ENCODE measurements at regions not wholly inside any gene's neighbourhood (a gene's known extent, or its start where the extent isn't known, plus 50 kb on each side); places are given as distances from the start of the nearest gene placed in this dataset.
A peak's percentile ranks its signal among the peaks of the same experiment; 100 is the strongest.

DNA sequence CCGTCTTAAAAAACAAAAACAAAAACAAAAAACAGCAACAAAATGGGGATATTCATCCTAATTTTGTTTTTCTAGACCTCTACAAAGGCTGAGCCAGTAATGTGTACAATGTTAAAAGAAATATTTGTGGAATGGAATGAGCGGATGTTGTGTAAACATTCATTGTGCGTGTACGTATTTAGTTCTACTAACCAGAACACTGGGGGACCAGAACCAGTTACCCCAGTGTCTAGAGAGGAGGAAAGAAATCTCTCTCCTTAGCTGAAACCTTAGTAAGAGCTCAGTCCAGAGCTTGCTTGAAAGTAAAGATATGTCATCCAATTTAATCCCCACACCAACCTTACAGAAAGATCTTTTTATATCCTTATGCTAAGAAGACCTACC lies 106.7 kb upstream of the CPEB4 start:
- peaks cover 40% of the 10 kb centered on the region for H3K4me1 Mint-ChIP-seq (ENCODE audit: unreplicated experiment)
- no peaks in the 10 kb centered on the region for H3K27me3 Mint-ChIP-seq
- no peak for DNase-seq (ENCODE audit: extremely low spot score, unreplicated experiment)
- TF ChIP-seq, protein P1, sequence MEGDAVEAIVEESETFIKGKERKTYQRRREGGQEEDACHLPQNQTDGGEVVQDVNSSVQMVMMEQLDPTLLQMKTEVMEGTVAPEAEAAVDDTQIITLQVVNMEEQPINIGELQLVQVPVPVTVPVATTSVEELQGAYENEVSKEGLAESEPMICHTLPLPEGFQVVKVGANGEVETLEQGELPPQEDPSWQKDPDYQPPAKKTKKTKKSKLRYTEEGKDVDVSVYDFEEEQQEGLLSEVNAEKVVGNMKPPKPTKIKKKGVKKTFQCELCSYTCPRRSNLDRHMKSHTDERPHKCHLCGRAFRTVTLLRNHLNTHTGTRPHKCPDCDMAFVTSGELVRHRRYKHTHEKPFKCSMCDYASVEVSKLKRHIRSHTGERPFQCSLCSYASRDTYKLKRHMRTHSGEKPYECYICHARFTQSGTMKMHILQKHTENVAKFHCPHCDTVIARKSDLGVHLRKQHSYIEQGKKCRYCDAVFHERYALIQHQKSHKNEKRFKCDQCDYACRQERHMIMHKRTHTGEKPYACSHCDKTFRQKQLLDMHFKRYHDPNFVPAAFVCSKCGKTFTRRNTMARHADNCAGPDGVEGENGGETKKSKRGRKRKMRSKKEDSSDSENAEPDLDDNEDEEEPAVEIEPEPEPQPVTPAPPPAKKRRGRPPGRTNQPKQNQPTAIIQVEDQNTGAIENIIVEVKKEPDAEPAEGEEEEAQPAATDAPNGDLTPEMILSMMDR (conservative IDR thresholded peaks at IDR 0.05) = no peak
- H3K27ac Mint-ChIP-seq = peak overlapping the region; percentile 78
- peak overlapping the region; percentile 10 for H3K4me3 Mint-ChIP-seq
- no peaks in the 10 kb centered on the region for H3K9me3 Mint-ChIP-seq
- no peaks in the 10 kb centered on the region for H3K36me3 Mint-ChIP-seq

DNA sequence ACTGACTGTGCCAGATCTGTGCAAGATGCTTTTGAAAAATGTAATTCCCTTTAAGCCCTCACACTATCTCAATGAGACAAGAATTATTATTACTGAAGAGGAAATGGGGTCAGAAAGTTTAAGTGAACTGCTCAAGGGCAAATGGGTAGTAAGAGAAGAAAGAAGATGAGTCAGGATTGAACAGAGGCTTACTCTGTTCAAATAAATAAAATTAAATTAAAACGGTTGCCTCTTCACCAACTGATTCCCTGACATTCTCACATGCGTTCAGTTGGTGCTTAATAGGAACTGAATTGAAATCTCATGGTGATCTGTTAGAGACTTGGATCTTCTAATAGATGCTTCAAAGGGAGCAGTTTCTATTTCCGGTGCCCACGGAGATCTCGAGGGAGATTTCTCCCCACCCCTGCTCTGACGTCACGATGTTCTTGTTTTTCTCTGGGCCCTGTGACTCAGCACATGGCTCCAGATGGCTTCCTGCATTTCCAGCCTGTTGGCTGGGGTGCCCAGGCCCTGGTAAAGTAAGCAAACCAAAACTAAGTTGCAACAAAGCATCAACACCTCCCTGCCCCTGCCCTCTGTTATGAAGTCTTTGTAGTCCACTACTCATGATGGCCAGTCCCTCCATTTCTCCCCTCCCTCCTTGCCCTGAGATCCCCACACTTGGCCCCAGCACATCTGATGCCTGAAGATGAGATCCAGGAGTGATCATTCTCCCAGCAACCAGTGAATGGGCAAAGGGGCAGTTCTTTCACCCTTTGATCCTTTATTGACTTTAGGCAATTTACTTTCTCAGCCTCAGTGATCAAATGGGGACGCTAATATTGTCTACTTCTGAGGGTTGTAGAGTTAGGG lies 106.1 kb upstream of the CPEB4 start:
- H3K4me3 Mint-ChIP-seq = peak overlapping the region; percentile 10
- H3K4me1 Mint-ChIP-seq (ENCODE audit: unreplicated experiment) = peaks cover 43% of the 10 kb centered on the region
- no peaks in the 10 kb centered on the region for H3K36me3 Mint-ChIP-seq
- no peaks in the 10 kb centered on the region for H3K9me3 Mint-ChIP-seq
- H3K27me3 Mint-ChIP-seq = no peaks in the 10 kb centered on the region
- DNase-seq (ENCODE audit: extremely low spot score, unreplicated experiment) = no peak
- peak overlapping the region; percentile 78 for H3K27ac Mint-ChIP-seq
- TF ChIP-seq, protein P1 (conservative IDR thresholded peaks at IDR 0.05) = no peak

DNA sequence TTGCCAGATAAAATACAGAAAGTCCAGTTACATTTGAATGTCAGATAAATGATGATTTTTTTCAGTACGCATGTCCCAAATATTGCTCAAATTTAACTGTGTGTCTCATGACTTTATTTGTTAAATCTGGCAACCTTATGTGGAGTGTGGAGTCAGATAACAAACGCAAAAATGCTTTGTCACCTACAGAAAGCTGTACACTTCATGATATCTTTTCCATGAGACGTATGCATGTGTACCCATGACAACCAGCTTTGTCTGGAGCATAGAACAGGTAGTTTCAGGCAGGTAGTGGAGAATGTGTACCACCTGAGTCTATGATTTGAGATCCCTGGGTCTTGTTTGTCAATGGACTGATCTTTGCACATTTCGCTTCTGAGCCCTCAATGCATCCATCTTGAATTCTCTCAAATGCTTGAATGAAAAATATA lies 105.5 kb upstream of the CPEB4 start:
- Mint-ChIP-seq H3K9me3 (no peaks in the 10 kb centered on the region), H3K27me3 (no peaks in the 10 kb centered on the region)

DNA sequence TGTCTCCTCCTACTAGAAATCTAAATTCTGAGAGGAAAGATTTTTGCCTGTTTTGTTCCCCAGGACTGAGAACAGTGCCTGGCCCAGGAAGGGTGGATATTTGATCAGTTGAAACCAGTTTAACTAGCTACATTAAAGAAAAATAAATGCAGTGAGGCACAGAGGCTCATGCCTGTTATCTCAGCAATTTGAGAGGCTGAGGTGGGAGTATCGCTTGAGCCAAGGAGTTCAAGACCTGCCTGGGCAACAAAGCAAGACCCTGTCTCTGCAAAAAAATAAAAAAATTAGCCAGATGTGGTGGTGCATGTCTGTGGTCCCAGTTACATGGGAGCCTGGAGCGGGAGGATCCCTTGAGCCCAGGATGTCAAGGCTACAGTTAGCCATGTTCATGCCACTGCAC lies 104.8 kb upstream of the CPEB4 start:
- Mint-ChIP-seq H3K4me1 (ENCODE audit: unreplicated experiment) (peaks cover 42% of the 10 kb centered on the region), H3K4me3 (no peak overlapping the region), H3K27me3 (no peaks in the 10 kb centered on the region), H3K27ac (peak overlapping the region; percentile 46), H3K9me3 (no peaks in the 10 kb centered on the region), H3K36me3 (no peaks in the 10 kb centered on the region)
- TF ChIP-seq, protein P1 (conservative IDR thresholded peaks at IDR 0.05) = no peak
- no peak for DNase-seq (ENCODE audit: extremely low spot score, unreplicated experiment)

More for the DNA sequence above, 105.5 kb upstream of the CPEB4 start:
- DNase-seq (ENCODE audit: extremely low spot score, unreplicated experiment) = no peak
- peaks cover 42% of the 10 kb centered on the region for H3K4me1 Mint-ChIP-seq (ENCODE audit: unreplicated experiment)
- H3K36me3 Mint-ChIP-seq = no peaks in the 10 kb centered on the region
- TF ChIP-seq, protein P1 (conservative IDR thresholded peaks at IDR 0.05) = no peak
- peak overlapping the region; percentile 78 for H3K27ac Mint-ChIP-seq
- H3K4me3 Mint-ChIP-seq = no peak overlapping the region

DNA sequence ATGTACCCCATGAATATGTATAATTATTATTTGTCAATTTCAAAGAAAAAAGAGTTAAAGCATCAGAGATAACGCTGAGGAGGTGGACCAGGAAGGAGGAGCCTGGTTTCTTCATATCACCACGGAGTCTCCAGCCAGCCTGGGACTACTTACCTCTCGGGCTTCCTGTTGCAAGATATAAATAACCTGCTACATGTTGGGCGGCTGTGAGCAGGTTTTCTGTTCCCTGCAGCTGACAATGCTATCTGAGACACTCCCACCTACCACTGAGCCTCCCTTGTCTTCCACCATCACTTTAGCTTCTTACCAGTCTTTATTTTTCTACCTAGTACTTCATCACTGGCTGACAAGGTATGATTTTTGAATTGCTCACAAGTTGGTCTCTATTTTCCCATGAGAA lies 102.7 kb upstream of the CPEB4 start:
- no peaks in the 10 kb centered on the region for H3K27me3 Mint-ChIP-seq
- no peak for DNase-seq (ENCODE audit: extremely low spot score, unreplicated experiment)
- no peak overlapping the region for H3K4me3 Mint-ChIP-seq
- H3K4me1 Mint-ChIP-seq (ENCODE audit: unreplicated experiment) = peaks cover 36% of the 10 kb centered on the region
- TF ChIP-seq, protein P1 (conservative IDR thresholded peaks at IDR 0.05) = no peak
- H3K27ac Mint-ChIP-seq = no peak overlapping the region
- H3K36me3 Mint-ChIP-seq = no peaks in the 10 kb centered on the region
- H3K9me3 Mint-ChIP-seq = no peaks in the 10 kb centered on the region
